GM12878 (cell line): ENCODE measurements at regions not wholly inside any gene's neighbourhood (a gene's known extent, or its start where the extent isn't known, plus 50 kb on each side); places are given as distances from the start of the nearest gene placed in this dataset.

Experiments
- ATAC-seq: fragments of 200-7000 bp; cut with Tn5 transposase; 3 replicates; pipeline ENCODE4 v1.9.1; 2020; ENCODE audit warnings: mild to moderate bottlenecking, moderate library complexity
- BruUV-seq: library from RNA; stranded (reverse); fragments of 400-500 nt; replicated peaks from 2 replicates; lab custom pipeline; 2021; lab: Mats Ljungman, UMichigan
- CTCF ChIA-PET: fragments of 300-600 bp; sonication (Branson Sonifier 250); formaldehyde crosslinking; extraction: SDS; loops from one replicate; lab custom pipeline; 2021; ENCODE audit warnings: inconsistent platforms; lab: Yijun Ruan, JAX
- POLR2A ChIA-PET: fragments of 350-600 bp; formaldehyde crosslinking; extraction: SDS; loops from one replicate; lab custom pipeline; 2021; ENCODE audit warnings: inconsistent platforms; lab: Charles Lee
- RAD21 ChIA-PET: fragments of 300-600 bp; sonication (Branson Sonifier 250); formaldehyde crosslinking; loops from one replicate; lab custom pipeline; 2023; ENCODE audit warnings: antibody characterized with exemption; ENCODE audit not compliant: unreplicated experiment; lab: Charles Lee
- SMC1A ChIA-PET: fragments of 300-600 bp; sonication (Branson Sonifier 250); formaldehyde crosslinking; loops from one replicate; lab custom pipeline; 2023; ENCODE audit not compliant: unreplicated experiment, uncharacterized antibody; lab: Charles Lee
- DNase-seq: peaks from one replicate; pipeline ENCODE4 v3.0.0-alpha.2; 2011; ENCODE audit warnings: low read depth, low spot score
- FAIRE-seq: peaks from 3 replicates; lab custom pipeline; 2011; peaks lifted over from hg19 to GRCh38; lab: Jason Lieb, UNC
- H2AFZ ChIP-seq: 2 replicates; pipeline ENCODE4 v1.6.0; 2011; ENCODE audit warnings: low read depth, low read length, control low read depth; ENCODE audit not compliant: control insufficient read depth
- H3K27ac ChIP-seq: 2 replicates; pipeline ENCODE4 v1.5.1; 2011; ENCODE audit warnings: control low read depth; ENCODE audit not compliant: control insufficient read depth, insufficient read depth
- H3K27me3 ChIP-seq, 2 experiments: replicated peaks in 1 of 2; 2 replicates each; pipeline versions ENCODE4 v1.6.0 to v1.6.1; 2011; ENCODE audit warnings: low read length in 1 of 2; ENCODE audit not compliant: control insufficient read depth in 2 of 2, insufficient read depth in 2 of 2
- H3K36me3 ChIP-seq, 2 experiments: 2 replicates each; pipeline ENCODE4 v1.5.1; 2011; ENCODE audit warnings: low read length in 1 of 2; ENCODE audit not compliant: control insufficient read depth in 2 of 2, insufficient read depth in 2 of 2
- H3K4me1 ChIP-seq: 2 replicates; pipeline ENCODE4 v1.6.1; 2011; ENCODE audit warnings: mild to moderate bottlenecking, low read length, moderate library complexity, mixed read lengths; ENCODE audit not compliant: control insufficient read depth, insufficient read depth
- H3K4me2 ChIP-seq: 2 replicates; pipeline ENCODE4 v1.6.0; 2011; ENCODE audit warnings: control low read depth; ENCODE audit not compliant: control insufficient read depth, insufficient read depth
- H3K4me3 ChIP-seq: fragments of 200-600 bp; sonication (generic); 2 replicates; pipeline ENCODE4 v1.5.1; 2016
- H3K79me2 ChIP-seq: 2 replicates; pipeline ENCODE4 v1.6.0; 2011; ENCODE audit warnings: low read length; ENCODE audit not compliant: control insufficient read depth, insufficient read depth
- H3K9ac ChIP-seq: 2 replicates; pipeline ENCODE4 v1.8.0; 2011; ENCODE audit warnings: low read length, control low read depth, mixed read lengths; ENCODE audit not compliant: control insufficient read depth, insufficient read depth
- H3K9me3 ChIP-seq: replicated peaks from 3 replicates; pipeline ENCODE4 v1.5.1; 2011; ENCODE audit warnings: mild to moderate bottlenecking, low read length; ENCODE audit not compliant: control insufficient read depth, insufficient read depth
- H4K20me1 ChIP-seq: 2 replicates; pipeline ENCODE4 v1.6.0; 2011; ENCODE audit not compliant: control insufficient read depth, insufficient read depth
- BHLHE40 ChIP-seq, 2 experiments: fragments of 450-650 bp in 1 of 2; IDR thresholded peaks; 2 replicates each; pipeline ENCODE4 v1.6.1; 2011 to 2017; ENCODE audit warnings: low read depth in 2 of 2, borderline replicate concordance in 1 of 2, improper control_type of control experiment in 1 of 2, low read length in 1 of 2, mild to moderate bottlenecking in 1 of 2
- CBX3 ChIP-seq: fragments of 200-600 bp; sonication (generic); IDR thresholded peaks from 2 replicates; pipeline ENCODE4 v1.6.1; 2016; ENCODE audit warnings: low read depth, borderline replicate concordance
- DPF2 ChIP-seq: fragments of 450-650 bp; IDR thresholded peaks from 2 replicates; pipeline ENCODE4 v1.6.1; 2017; ENCODE audit warnings: mild to moderate bottlenecking
- EED ChIP-seq: sonication (generic); IDR thresholded peaks from 2 replicates; pipeline ENCODE4 v1.6.1; 2016; ENCODE audit warnings: antibody characterized with exemption, low read depth
- FOXK2 ChIP-seq: fragments of 450-650 bp; IDR thresholded peaks from 2 replicates; pipeline ENCODE4 v1.6.1; 2017; ENCODE audit warnings: mild to moderate bottlenecking, moderate library complexity
- HDGF ChIP-seq: fragments of 450-650 bp; IDR thresholded peaks from 2 replicates; pipeline ENCODE4 v1.6.1; 2016; ENCODE audit warnings: antibody characterized with exemption
- MEF2B ChIP-seq: fragments of 450-650 bp; IDR thresholded peaks from 2 replicates; pipeline ENCODE4 v1.6.1; 2018; ENCODE audit warnings: mild to moderate bottlenecking, moderate library complexity; ENCODE audit not compliant: partially characterized antibody, poor library complexity, severe bottlenecking
- NFIC ChIP-seq: IDR thresholded peaks from 2 replicates; pipeline ENCODE4 v1.6.1; 2012; ENCODE audit warnings: low read depth, mild to moderate bottlenecking, inconsistent platforms, low read length, moderate library complexity
- SREBF1 ChIP-seq: IDR thresholded peaks from 2 replicates; pipeline ENCODE4 v1.6.1; 2012; ENCODE audit warnings: mild to moderate bottlenecking, low read length
- STAT3 ChIP-seq: IDR thresholded peaks from 2 replicates; pipeline ENCODE4 v1.6.1; 2011; ENCODE audit warnings: low read depth, low read length, improper control_type of control experiment
- SUZ12 ChIP-seq: fragments of 200-600 bp; sonication (generic); IDR thresholded peaks from one replicate; pipeline ENCODE4 v1.6.1; 2018; ENCODE audit warnings: antibody characterized with exemption, mild to moderate bottlenecking; ENCODE audit not compliant: unreplicated experiment
- WRNIP1 ChIP-seq: IDR thresholded peaks from 2 replicates; pipeline ENCODE4 v1.6.1; 2011; ENCODE audit warnings: low read depth, low read length, improper control_type of control experiment, borderline replicate concordance
- WGBS: methylation state at CpG from one replicate; pipeline ENCODE4 v1.1.6; 2016; ENCODE audit warnings: low lambda C conversion rate; ENCODE audit not compliant: insufficient replicate concordance, insufficient coverage; ENCODE audit errors: missing lambda C conversion rate; 5-methylcytosine and 5-hydroxymethylcytosine counted together
- in situ Hi-C: fragments of 300-500 bp; cut with MboI; formaldehyde crosslinking; loops from 9 replicates; pipeline ENCODE4 v1.14.3; 2018; ENCODE audit warnings: mixed read lengths
- intact Hi-C: fragments of 100-400 bp; cut with micrococcal nuclease; formaldehyde crosslinking; loops from one replicate; pipeline ENCODE4 v1.14.2; 2022; ENCODE audit not compliant: unreplicated experiment
- TF ChIP-seq, protein P1 (sequence below): IDR thresholded peaks from 2 replicates; pipeline ENCODE4 v1.6.1; 2011; ENCODE audit warnings: mild to moderate bottlenecking, low read depth, low read length, moderate library complexity; ENCODE audit not compliant: insufficient replicate concordance
- TF ChIP-seq, protein P2 (sequence below): fragments of 450-650 bp; IDR thresholded peaks from 2 replicates; pipeline ENCODE4 v1.6.1; 2017; ENCODE audit warnings: borderline replicate concordance
- TF ChIP-seq, protein P3 (sequence below): IDR thresholded peaks from 2 replicates; pipeline ENCODE4 v1.6.1; 2012; ENCODE audit warnings: improper control_type of control experiment, low read depth, low read length; ENCODE audit not compliant: insufficient replicate concordance
- TF ChIP-seq, protein P4 (sequence below): IDR thresholded peaks from 2 replicates; pipeline ENCODE4 v1.6.1; 2012; ENCODE audit warnings: low read depth, low read length, improper control_type of control experiment

DNA sequence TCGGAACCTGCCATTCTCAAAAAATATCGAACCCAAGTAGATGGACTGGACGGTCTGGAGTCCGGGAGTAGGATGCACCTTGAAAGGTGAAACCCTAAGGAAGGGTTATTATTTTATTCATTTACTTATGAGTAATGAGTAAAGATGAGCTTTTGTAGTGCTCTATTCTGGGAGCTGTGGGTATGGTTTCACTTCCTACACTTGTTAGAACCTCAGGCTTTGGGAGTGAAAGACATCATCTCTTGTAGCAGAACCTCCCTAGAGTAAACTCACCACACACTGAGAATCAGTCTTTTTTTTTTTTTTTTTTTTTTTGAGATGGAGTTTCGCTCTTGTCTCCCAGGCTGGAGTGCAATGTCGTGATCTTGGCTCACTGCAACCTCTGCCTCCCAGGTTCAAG, 389.4 kb upstream of the AUTS2 start (continued):
- TF ChIP-seq WRNIP1 (no peak), HDGF (no peak), EED (peak; percentile 71), FOXK2 (no peak), SUZ12 (no peak), DPF2 (peak; percentile 52; the same call in 1 of the 2 replicates), MEF2B (peak; percentile 87)
- TF ChIP-seq, protein P1, sequence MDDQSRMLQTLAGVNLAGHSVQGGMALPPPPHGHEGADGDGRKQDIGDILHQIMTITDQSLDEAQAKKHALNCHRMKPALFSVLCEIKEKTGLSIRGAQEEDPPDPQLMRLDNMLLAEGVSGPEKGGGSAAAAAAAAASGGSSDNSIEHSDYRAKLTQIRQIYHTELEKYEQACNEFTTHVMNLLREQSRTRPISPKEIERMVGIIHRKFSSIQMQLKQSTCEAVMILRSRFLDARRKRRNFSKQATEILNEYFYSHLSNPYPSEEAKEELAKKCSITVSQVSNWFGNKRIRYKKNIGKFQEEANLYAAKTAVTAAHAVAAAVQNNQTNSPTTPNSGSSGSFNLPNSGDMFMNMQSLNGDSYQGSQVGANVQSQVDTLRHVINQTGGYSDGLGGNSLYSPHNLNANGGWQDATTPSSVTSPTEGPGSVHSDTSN: no peak

DNA sequence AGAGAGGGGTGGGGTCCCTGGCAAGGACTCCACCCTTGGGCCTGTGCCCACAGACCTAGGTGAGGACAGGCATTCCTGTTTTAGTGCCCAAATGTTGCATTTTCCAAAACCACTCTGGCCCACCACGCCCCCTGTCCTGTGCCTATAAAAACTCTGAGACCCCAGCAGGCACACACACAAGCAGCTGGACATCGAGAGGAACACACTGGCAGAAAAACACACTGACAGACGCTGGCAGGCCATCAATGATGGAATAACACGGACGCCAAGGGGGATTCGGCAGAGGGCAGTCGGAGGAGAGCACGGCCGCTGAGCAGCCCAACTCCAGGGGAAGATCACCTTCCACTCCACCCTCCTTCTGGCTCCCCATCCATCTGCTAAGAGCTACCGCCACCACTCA, 386.9 kb upstream of the AUTS2 start:
- CTCF ChIA-PET: no interaction called here
- Histone ChIP-seq H3K79me2 (no peaks in the 10 kb centered on the region), H3K27ac (no peak overlapping the region), H4K20me1 (no peaks in the 10 kb centered on the region), H3K4me1 (no peaks in the 10 kb centered on the region), H3K27me3 (no peaks in the 10 kb centered on the region; a peak in 1 of 4 replicates), H3K4me3 (no peak overlapping the region), H3K9ac (no peak overlapping the region), H3K4me2 (no peak overlapping the region), H2AFZ (no peak overlapping the region), H3K36me3 (no peaks in the 10 kb centered on the region), H3K9me3 (no peaks in the 10 kb centered on the region; the same call in 2 of the 3 replicates)
- intact Hi-C loops: no loop called here
- DNase-seq: no peak
- no peak for ATAC-seq
- in situ Hi-C loops: no loop called here
- WGBS: 33% methylated on average over 10 of the region's 10 CpGs
- no TSS peak for BruUV-seq
- POLR2A ChIA-PET: no interaction called here
- SMC1A ChIA-PET: no interaction called here
- RAD21 ChIA-PET: no interaction called here
- FAIRE-seq: no peak
- TF ChIP-seq, protein P2, sequence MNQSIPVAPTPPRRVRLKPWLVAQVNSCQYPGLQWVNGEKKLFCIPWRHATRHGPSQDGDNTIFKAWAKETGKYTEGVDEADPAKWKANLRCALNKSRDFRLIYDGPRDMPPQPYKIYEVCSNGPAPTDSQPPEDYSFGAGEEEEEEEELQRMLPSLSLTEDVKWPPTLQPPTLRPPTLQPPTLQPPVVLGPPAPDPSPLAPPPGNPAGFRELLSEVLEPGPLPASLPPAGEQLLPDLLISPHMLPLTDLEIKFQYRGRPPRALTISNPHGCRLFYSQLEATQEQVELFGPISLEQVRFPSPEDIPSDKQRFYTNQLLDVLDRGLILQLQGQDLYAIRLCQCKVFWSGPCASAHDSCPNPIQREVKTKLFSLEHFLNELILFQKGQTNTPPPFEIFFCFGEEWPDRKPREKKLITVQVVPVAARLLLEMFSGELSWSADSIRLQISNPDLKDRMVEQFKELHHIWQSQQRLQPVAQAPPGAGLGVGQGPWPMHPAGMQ: no peak
- TF ChIP-seq CBX3 (no peak), BHLHE40 (IDR thresholded peaks at IDR 0.05; ENCODE audit: borderline replicate concordance in 1 of 2, low read depth in 2 of 2, low read length in 1 of 2) (no peak), SREBF1 (no peak), NFIC (no peak), STAT3 (no peak)
- TF ChIP-seq, protein P3, sequence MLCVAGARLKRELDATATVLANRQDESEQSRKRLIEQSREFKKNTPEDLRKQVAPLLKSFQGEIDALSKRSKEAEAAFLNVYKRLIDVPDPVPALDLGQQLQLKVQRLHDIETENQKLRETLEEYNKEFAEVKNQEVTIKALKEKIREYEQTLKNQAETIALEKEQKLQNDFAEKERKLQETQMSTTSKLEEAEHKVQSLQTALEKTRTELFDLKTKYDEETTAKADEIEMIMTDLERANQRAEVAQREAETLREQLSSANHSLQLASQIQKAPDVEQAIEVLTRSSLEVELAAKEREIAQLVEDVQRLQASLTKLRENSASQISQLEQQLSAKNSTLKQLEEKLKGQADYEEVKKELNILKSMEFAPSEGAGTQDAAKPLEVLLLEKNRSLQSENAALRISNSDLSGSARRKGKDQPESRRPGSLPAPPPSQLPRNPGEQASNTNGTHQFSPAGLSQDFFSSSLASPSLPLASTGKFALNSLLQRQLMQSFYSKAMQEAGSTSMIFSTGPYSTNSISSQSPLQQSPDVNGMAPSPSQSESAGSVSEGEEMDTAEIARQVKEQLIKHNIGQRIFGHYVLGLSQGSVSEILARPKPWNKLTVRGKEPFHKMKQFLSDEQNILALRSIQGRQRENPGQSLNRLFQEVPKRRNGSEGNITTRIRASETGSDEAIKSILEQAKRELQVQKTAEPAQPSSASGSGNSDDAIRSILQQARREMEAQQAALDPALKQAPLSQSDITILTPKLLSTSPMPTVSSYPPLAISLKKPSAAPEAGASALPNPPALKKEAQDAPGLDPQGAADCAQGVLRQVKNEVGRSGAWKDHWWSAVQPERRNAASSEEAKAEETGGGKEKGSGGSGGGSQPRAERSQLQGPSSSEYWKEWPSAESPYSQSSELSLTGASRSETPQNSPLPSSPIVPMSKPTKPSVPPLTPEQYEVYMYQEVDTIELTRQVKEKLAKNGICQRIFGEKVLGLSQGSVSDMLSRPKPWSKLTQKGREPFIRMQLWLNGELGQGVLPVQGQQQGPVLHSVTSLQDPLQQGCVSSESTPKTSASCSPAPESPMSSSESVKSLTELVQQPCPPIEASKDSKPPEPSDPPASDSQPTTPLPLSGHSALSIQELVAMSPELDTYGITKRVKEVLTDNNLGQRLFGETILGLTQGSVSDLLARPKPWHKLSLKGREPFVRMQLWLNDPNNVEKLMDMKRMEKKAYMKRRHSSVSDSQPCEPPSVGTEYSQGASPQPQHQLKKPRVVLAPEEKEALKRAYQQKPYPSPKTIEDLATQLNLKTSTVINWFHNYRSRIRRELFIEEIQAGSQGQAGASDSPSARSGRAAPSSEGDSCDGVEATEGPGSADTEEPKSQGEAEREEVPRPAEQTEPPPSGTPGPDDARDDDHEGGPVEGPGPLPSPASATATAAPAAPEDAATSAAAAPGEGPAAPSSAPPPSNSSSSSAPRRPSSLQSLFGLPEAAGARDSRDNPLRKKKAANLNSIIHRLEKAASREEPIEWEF: no peak
- TF ChIP-seq, protein P4, sequence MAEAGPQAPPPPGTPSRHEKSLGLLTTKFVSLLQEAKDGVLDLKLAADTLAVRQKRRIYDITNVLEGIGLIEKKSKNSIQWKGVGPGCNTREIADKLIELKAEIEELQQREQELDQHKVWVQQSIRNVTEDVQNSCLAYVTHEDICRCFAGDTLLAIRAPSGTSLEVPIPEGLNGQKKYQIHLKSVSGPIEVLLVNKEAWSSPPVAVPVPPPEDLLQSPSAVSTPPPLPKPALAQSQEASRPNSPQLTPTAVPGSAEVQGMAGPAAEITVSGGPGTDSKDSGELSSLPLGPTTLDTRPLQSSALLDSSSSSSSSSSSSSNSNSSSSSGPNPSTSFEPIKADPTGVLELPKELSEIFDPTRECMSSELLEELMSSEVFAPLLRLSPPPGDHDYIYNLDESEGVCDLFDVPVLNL: no peak
